Neural cell (in vitro differentiated cells): ENCODE measurements at regions not wholly inside any gene's neighbourhood (a gene's known extent, or its start where the extent isn't known, plus 50 kb on each side); places are given as distances from the start of the nearest gene placed in this dataset.
"Not testable (repeated sequence)": the region's sequence is repeated elsewhere in the genome, so short reads cannot be mapped to it uniquely, and the experiment has no call there.

ENCODE experiments used
- H2AFZ ChIP-seq: fragments of 200-600, 300-800 bp; sonication (generic), shearing (Covaris generic); 2 replicates; pipeline ENCODE4 v1.6.0; 2014; ENCODE audit warnings: low read depth, mild to moderate bottlenecking, antibody characterized with exemption, low read length, moderate library complexity
- H3F3A ChIP-seq: fragments of 200-600 bp; shearing (Covaris generic); 2 replicates; pipeline ENCODE4 v1.6.1; 2016; ENCODE audit warnings: mild to moderate bottlenecking, moderate library complexity, mixed read lengths, antibody characterized with exemption, low read length; ENCODE audit not compliant: insufficient read depth, poor library complexity, severe bottlenecking
- H3K27ac ChIP-seq: fragments of 200-600, 300-800 bp; sonication (generic), shearing (Covaris generic); 2 replicates; pipeline ENCODE4 v1.5.1; 2014; ENCODE audit warnings: mild to moderate bottlenecking, low read length, moderate library complexity
- H3K27me3 ChIP-seq: fragments of 300-800, 200-600 bp; sonication (generic), shearing (Covaris generic); 2 replicates; pipeline ENCODE4 v1.6.0; 2014; ENCODE audit warnings: mild to moderate bottlenecking, low read depth, low read length, moderate library complexity; ENCODE audit not compliant: insufficient read depth
- H3K36me3 ChIP-seq: fragments of 300-800, 200-600 bp; sonication (generic), shearing (Covaris generic); 2 replicates; pipeline ENCODE4 v1.5.1; 2014; ENCODE audit warnings: mild to moderate bottlenecking, antibody characterized with exemption, low read length, moderate library complexity; ENCODE audit not compliant: insufficient read depth
- H3K4me2 ChIP-seq: fragments of 300-800, 200-600 bp; sonication (generic), shearing (Covaris generic); 2 replicates; pipeline ENCODE4 v1.6.0; 2014; ENCODE audit warnings: mild to moderate bottlenecking, low read length
- H3K4me3 ChIP-seq: fragments of 300-800, 200-600 bp; sonication (generic), shearing (Covaris generic); 2 replicates; pipeline ENCODE4 v1.5.1; 2014; ENCODE audit warnings: mild to moderate bottlenecking, low read length, moderate library complexity
- H3K79me2 ChIP-seq: fragments of 200-600 bp; shearing (Covaris generic); replicated peaks from 2 replicates; pipeline ENCODE4 v1.6.0; 2014; ENCODE audit warnings: mild to moderate bottlenecking, low read length, moderate library complexity; ENCODE audit not compliant: insufficient read depth
- H3K9ac ChIP-seq: fragments of 300-800, 200-600 bp; sonication (generic), shearing (Covaris generic); 2 replicates; pipeline ENCODE4 v1.6.1; 2016; ENCODE audit warnings: mild to moderate bottlenecking, low read length, mixed read lengths
- H3K9me2 ChIP-seq: fragments of 200-600 bp; shearing (Covaris generic); 2 replicates; pipeline ENCODE4 v1.6.1; 2016; ENCODE audit warnings: mild to moderate bottlenecking, low read length, mixed read lengths; ENCODE audit not compliant: insufficient read depth
- H3K9me3 ChIP-seq: fragments of 200-600, 300-800 bp; sonication (generic), shearing (Covaris generic); 2 replicates; pipeline ENCODE4 v1.6.1; 2016; ENCODE audit warnings: mild to moderate bottlenecking, mixed run types, low read length, moderate library complexity, mixed read lengths
- H4K20me1 ChIP-seq: fragments of 200-600 bp; shearing (Covaris generic); 2 replicates; pipeline ENCODE4 v1.6.1; 2016; ENCODE audit warnings: mild to moderate bottlenecking, mixed run types; ENCODE audit not compliant: insufficient read depth

GRCh38 chr13:24944073-24944472 lies 151.9 kb upstream of the PABPC3 start:
- not testable (repeated sequence) for H3K27me3 ChIP-seq, H3K4me3 ChIP-seq, H3K9ac ChIP-seq, H2AFZ ChIP-seq, H3F3A ChIP-seq, H3K79me2 ChIP-seq, H3K36me3 ChIP-seq, H3K27ac ChIP-seq, H3K4me2 ChIP-seq, H3K9me2 ChIP-seq, H4K20me1 ChIP-seq, H3K9me3 ChIP-seq

GRCh38 chr13:24948977-24949376 lies 147.0 kb upstream of the PABPC3 start:
- not testable (repeated sequence) for H3K27me3 ChIP-seq

GRCh38 chr13:24950611-24951010 lies 145.3 kb upstream of the PABPC3 start:
- H3K9ac ChIP-seq, H2AFZ ChIP-seq, H3K4me2 ChIP-seq, H3K27ac ChIP-seq, H3F3A ChIP-seq, H3K27me3 ChIP-seq, H3K9me3 ChIP-seq, H3K4me3 ChIP-seq, H3K36me3 ChIP-seq, H3K9me2 ChIP-seq, H3K79me2 ChIP-seq, H4K20me1 ChIP-seq: not testable (repeated sequence)

More at GRCh38 chr13:24948977-24949376, 147.0 kb upstream of the PABPC3 start:
- H3K4me2 ChIP-seq, H3K36me3 ChIP-seq, H3K79me2 ChIP-seq, H3K27ac ChIP-seq, H4K20me1 ChIP-seq, H3K4me3 ChIP-seq, H3F3A ChIP-seq, H2AFZ ChIP-seq, H3K9me3 ChIP-seq, H3K9me2 ChIP-seq, H3K9ac ChIP-seq: not testable (repeated sequence)

GRCh38 chr13:24967970-24968369 lies 128.0 kb upstream of the PABPC3 start:
- H2AFZ ChIP-seq, H3K36me3 ChIP-seq, H3K9me2 ChIP-seq, H3K4me2 ChIP-seq, H4K20me1 ChIP-seq, H3F3A ChIP-seq, H3K9me3 ChIP-seq, H3K79me2 ChIP-seq, H3K27me3 ChIP-seq: not testable (repeated sequence)
- Histone ChIP-seq H3K9ac (peak overlapping the region; percentile 31), H3K4me3 (peak overlapping the region; percentile 59), H3K27ac (peak overlapping the region; percentile 34)

- not testable (repeated sequence) for H2AFZ ChIP-seq, H3K27ac ChIP-seq
- H3K9ac ChIP-seq = peak overlapping the region; percentile 31
Measured at GRCh38 chr13:24968416-24968815, 127.5 kb upstream of the PABPC3 start.

GRCh38 chr13:24973102-24973501 lies 122.8 kb upstream of the PABPC3 start:
- H3K27ac ChIP-seq, H3K9me3 ChIP-seq, H3F3A ChIP-seq, H3K4me2 ChIP-seq, H3K4me3 ChIP-seq, H2AFZ ChIP-seq, H3K9me2 ChIP-seq, H3K36me3 ChIP-seq, H3K9ac ChIP-seq, H4K20me1 ChIP-seq, H3K27me3 ChIP-seq, H3K79me2 ChIP-seq: not testable (repeated sequence)

More at GRCh38 chr13:24968416-24968815, 127.5 kb upstream of the PABPC3 start:
- not testable (repeated sequence) for H3K36me3 ChIP-seq, H3F3A ChIP-seq, H3K79me2 ChIP-seq, H3K27me3 ChIP-seq, H4K20me1 ChIP-seq, H3K4me2 ChIP-seq, H3K9me2 ChIP-seq, H3K9me3 ChIP-seq
- peak overlapping the region; percentile 59 for H3K4me3 ChIP-seq

GRCh38 chr13:24981181-24981803 lies 114.6 kb upstream of the PABPC3 start:
- H4K20me1 ChIP-seq, H3K9me2 ChIP-seq, H2AFZ ChIP-seq, H3K4me2 ChIP-seq, H3K9ac ChIP-seq, H3K27me3 ChIP-seq, H3K9me3 ChIP-seq, H3K27ac ChIP-seq, H3K79me2 ChIP-seq, H3K4me3 ChIP-seq, H3K36me3 ChIP-seq, H3F3A ChIP-seq: not testable (repeated sequence)
